ENCODE measurements at regions not wholly inside any gene's neighbourhood (a gene's known extent, or its start where the extent isn't known, plus 50 kb on each side); places are given as distances from the start of the nearest gene placed in this dataset.

DNA sequence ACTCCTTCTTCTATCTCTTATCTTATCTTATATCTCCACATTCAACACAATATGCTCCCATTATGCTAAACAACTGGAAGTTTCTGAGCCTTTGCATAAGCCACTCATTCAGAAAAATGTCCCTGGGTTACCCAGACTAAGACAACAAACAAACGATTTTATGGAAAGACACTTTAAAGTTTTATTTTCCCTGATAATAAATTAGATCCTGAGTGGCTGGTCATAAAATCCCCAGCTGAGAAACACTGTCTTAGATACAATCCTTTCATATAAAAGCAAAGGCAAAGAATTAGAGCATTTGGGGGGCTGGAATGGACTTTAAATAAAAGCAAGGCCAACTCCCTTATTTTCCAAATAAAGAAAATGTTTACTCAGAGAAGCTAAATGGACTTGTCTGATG lies 322.3 kb downstream of the GBE1 start:
- FAIRE-seq = no peak
- DNase-seq (ENCODE audit: insufficient read length, low spot score) = no peak

DNA sequence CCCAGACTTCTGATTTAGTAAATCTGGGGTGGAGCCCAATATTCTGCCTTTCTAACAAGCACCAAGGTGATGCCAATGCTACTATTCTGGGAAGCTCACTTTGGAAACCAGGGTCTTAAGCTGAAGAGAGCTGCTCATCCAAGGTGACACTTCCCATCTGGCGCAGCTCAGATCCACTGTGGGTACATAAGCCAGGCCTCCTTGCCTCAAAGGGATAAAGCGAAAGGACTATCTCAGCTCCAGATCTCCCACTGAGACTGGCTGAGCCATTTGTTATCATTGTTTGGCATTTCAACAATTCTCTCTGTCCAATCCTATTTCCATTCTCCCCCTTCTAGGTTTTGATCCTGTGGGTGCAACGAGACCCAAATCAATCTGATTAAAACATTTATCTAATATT lies 323.8 kb downstream of the GBE1 start:
- DNase-seq (ENCODE audit: insufficient read length, low spot score) (no peak), FAIRE-seq (no peak)

- no peak for FAIRE-seq
Measured at GRCh38 chr3:81436182-81436581, 325.3 kb downstream of the GBE1 start.

GRCh38 chr3:81435050-81435449 lies 326.4 kb downstream of the GBE1 start:
- DNase-seq (ENCODE audit: insufficient read length, low spot score) (no peak), FAIRE-seq (no peak)

More at GRCh38 chr3:81436182-81436581, 325.3 kb downstream of the GBE1 start:
- no peak for DNase-seq (ENCODE audit: insufficient read length, low spot score)

DNA sequence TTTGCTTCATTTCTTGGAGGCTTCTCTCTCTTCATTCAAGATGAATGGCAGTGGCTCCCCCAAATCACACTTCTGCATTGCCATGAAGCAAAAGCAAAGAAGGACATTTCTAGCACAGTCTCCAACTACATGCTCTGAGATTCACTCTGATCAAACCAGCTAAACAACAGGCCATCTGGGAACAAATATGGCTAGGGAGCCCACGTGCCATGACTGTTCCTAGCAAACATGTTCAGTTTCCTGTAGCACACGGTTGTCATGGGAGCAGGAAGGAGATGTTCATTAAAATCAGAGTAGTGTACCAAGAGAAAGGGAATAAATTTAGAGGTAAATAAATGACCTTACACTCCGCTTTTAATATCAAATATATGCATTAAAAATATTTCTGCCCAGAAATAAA lies 327.3 kb downstream of the GBE1 start:
- FAIRE-seq = no peak
- no peak for DNase-seq (ENCODE audit: insufficient read length, low spot score)

DNA sequence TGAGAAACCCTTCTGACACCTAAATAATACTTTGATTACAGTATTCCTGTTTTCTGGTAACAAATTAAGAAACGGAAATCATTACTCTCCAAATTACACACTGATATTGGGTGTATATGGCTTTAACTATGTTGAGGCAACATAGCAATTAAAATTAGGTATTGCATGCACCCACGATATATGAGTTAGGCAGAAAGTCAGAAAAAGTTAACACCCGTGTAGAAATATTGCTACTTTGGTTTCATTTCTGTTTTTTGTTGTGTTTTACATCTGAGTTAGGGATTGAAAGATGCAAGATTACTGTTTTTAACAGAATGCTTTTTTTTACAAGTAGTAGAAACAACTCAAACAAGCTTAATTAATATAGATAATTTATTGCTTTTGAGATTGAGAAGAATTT lies 327.8 kb downstream of the GBE1 start:
- DNase-seq (ENCODE audit: insufficient read length, low spot score) = no peak
- no peak for FAIRE-seq

DNA sequence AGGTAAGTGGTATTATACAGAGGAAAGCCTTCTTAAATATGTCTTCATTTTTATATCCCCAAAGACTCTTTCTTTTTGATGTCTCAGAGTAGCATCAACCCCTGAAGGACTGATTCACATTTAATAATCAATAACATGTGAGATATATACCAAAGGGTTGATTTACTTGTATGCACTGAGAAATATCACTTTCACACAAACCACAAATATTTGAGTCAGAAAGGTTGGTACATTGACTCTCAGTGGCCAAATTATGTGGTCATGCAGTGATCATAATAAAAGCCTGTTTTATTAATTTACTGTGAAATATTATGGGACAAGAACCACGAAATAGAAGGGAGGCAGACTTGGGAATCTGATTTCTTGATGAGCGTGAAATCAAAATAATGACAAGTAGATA lies 329.0 kb downstream of the GBE1 start:
- FAIRE-seq (no peak), DNase-seq (ENCODE audit: insufficient read length, low spot score) (no peak)

DNA sequence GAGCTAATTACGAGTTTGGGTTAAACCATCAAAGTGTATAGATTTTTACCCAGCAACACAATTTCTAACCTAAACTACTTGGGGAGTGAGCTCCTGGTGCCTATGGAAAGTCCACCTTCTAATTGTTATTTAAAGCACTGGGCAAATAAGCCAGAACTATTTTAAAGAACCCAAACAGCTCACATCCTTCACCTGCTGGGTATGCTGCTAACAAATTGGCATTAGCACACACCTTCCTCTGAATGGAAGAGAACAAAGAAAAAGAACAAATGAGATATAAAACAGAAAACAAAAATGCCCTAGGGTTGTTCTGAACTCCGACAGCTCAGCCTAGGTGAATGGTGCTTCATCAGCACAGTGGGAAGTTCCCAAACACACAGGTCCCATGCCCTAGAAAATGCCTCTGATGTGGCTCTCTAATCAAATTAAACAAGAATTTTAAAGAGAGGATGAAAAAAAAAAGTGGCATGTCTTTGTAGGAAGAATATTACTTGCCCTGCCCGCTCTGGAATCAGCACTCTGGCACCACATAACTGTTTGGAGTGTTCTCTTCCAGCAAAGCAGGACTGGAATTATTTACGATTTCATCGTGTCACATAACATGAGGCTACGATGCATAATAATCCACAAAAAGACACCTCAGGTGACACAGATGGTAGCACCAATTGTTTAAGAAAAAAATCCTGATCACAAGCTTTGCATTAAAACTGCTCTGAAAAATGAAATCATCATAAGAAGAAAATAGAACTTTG lies 334.4 kb downstream of the GBE1 start:
- FAIRE-seq (no peak), DNase-seq (ENCODE audit: insufficient read length, low spot score) (no peak)

GRCh38 chr3:81425198-81425868 lies 336.1 kb downstream of the GBE1 start:
- FAIRE-seq = no peak
- no peak for DNase-seq (ENCODE audit: insufficient read length, low spot score)

DNA sequence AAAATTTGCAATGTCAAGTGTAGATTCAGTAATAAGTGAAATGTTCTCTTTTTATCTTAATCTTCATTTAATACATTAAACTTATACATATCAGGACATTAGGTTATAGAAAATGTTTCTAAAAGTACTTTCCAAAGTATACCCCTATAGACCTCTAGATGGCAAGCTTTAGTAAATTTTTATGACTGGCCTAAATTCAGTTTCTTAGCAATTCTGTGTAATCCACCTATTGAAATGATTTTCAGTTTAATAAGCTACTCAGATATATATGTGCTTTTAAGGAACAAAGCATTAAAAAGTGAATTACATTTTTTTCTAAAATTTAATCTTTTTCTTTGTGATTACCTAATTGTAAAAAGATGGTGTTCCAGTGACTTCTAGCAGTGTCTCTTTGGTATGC lies 342.2 kb downstream of the GBE1 start:
- DNase-seq (ENCODE audit: insufficient read length, low spot score) = no peak
- FAIRE-seq = no peak

- no peak for FAIRE-seq
- DNase-seq (ENCODE audit: insufficient read length, low spot score) = no peak
Measured at GRCh38 chr3:81416812-81417211, 344.6 kb downstream of the GBE1 start.

GRCh38 chr3:81406318-81406717 lies 355.1 kb downstream of the GBE1 start:
- FAIRE-seq (no peak), DNase-seq (ENCODE audit: insufficient read length, low spot score) (no peak)

- no peak for FAIRE-seq
Measured at GRCh38 chr3:81395739-81396513, 365.5 kb downstream of the GBE1 start.

GRCh38 chr3:81394651-81395524 lies 366.6 kb downstream of the GBE1 start:
- FAIRE-seq (no peak), DNase-seq (ENCODE audit: insufficient read length, low spot score) (no peak)

More at GRCh38 chr3:81395739-81396513, 365.5 kb downstream of the GBE1 start:
- no peak for DNase-seq (ENCODE audit: insufficient read length, low spot score)

DNA sequence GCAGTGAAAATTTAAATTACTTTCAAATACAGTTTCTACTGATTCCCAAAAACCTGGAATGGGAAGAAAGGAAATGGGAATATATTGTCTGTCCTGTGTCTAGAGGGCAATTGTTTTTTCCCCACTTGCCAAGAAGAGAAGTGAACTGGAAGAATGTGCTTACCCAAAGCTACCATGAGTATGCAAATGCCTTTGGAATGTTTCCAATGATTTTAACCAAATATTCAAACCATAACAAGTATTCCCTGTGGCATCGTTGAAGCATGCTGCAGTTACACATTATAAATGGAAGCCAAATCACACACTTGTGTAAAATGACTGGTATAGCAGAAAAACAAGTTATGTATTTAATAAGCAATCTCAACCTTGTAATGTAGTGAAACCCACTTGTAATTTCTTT lies 368.2 kb downstream of the GBE1 start:
- FAIRE-seq = no peak
- DNase-seq (ENCODE audit: insufficient read length, low spot score) = no peak

DNA sequence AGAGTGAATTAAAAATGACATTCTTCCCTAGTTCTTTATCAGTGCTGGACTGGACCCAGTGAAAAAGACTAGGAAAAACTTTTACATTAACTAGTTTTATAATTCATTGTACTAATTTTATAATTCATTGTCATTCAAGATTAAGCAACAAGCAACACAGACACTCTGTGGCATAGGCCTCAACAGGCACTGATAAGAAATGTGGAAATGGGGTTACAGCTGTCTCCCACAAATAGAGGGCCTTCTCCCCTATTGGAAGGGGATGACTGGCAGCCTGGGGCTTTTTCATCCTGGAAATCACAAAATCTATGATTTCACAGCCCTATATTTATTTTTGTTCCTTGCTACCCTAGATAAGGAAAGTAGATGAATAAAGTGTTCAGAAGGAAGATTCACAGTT lies 370.6 kb downstream of the GBE1 start:
- DNase-seq (ENCODE audit: insufficient read length, low spot score) = no peak

GRCh38 chr3:81388191-81388590 lies 373.3 kb downstream of the GBE1 start:
- FAIRE-seq (no peak), DNase-seq (ENCODE audit: insufficient read length, low spot score) (no peak)

More for the DNA sequence above, 370.6 kb downstream of the GBE1 start:
- no peak for FAIRE-seq

GRCh38 chr3:81382470-81382869 lies 379.0 kb downstream of the GBE1 start:
- DNase-seq (ENCODE audit: insufficient read length, low spot score) (no peak), FAIRE-seq (no peak)

DNA sequence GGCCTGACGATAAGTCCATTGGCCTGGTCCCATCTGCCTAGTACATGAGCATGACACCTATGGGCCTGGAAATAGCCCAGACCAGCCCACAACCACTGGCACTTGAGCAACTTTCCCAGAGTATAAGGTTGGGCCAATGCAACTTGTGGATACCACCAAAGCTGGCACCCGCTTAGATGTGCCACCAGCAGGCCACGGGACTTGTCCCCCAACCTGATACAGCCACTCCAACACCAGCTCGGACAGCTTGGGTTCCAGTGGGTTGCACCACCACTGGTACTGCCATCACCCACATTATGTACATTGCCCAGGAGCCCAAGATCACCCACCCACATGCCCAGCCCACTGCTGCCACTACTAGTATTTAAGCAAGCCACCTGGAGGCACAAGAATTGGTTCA lies 381.2 kb downstream of the GBE1 start:
- FAIRE-seq (no peak), DNase-seq (ENCODE audit: insufficient read length, low spot score) (no peak)

GRCh38 chr3:81378552-81379293 lies 382.7 kb downstream of the GBE1 start:
- FAIRE-seq = no peak
- no peak for DNase-seq (ENCODE audit: insufficient read length, low spot score)

Measured in HTR-8/SVneo (cell line).